HEK293T (cell line): ENCODE measurements at regions not wholly inside any gene's neighbourhood (a gene's known extent, or its start where the extent isn't known, plus 50 kb on each side); places are given as distances from the start of the nearest gene placed in this dataset.

Source experiments
- BHLHE40 ChIP-seq: fragments of 450-650 bp; IDR thresholded peaks from 2 replicates; pipeline ENCODE4 v1.6.1; 2016; ENCODE audit warnings: mild to moderate bottlenecking, moderate library complexity, borderline replicate concordance
- FOXA1 ChIP-seq: fragments of 450-650 bp; IDR thresholded peaks from 2 replicates; pipeline ENCODE4 v1.6.1; 2016; ENCODE audit warnings: mild to moderate bottlenecking
- FOXM1 ChIP-seq: fragments of 450-650 bp; IDR thresholded peaks from 2 replicates; pipeline ENCODE4 v1.6.1; 2017; ENCODE audit warnings: mild to moderate bottlenecking, borderline replicate concordance
- TARDBP ChIP-seq: fragments of 450-650 bp; IDR thresholded peaks from 2 replicates; pipeline ENCODE4 v1.6.1; 2016

- TF ChIP-seq TARDBP (no peak), FOXA1 (no peak), FOXM1 (no peak), BHLHE40 (no peak)
Measured at GRCh38 chr4:13184199-13184598, 299.9 kb downstream of the RAB28 start.
